GM18873 (cell line): ENCODE measurements at regions not wholly inside any gene's neighbourhood (a gene's known extent, or its start where the extent isn't known, plus 50 kb on each side); places are given as distances from the start of the nearest gene placed in this dataset.
"Not testable (repeated sequence)": the region's sequence is repeated elsewhere in the genome, so short reads cannot be mapped to it uniquely, and the experiment has no call there.

ENCODE experiments used
- ATAC-seq: cut with Tn5 transposase; IDR thresholded peaks from one replicate; pipeline ENCODE4 v1.9.1; 2021; ENCODE audit warnings: mild to moderate bottlenecking, moderate library complexity, moderate number of reproducible peaks; ENCODE audit not compliant: unreplicated experiment, low FRiP score

DNA sequence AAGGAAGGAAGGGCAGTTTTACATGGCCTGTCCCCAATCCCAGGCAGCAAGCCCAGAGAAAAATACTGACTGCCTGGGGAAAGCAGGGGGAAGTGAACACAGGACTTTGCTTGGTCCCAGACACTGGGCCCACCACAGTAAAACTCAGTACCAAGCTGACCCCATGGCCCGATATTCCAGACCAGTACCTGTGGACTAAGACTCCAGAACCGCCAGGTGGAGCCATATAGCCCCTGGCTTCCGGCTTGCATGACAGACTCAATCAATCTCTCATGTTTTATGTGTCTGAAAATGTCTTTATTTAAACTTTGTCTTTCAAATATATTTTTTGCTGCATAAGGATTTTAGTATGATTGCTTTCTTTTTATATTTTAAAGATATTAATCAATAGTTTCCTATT is 767.9 kb upstream of the SLITRK6 start:
- ATAC-seq: no peak

DNA sequence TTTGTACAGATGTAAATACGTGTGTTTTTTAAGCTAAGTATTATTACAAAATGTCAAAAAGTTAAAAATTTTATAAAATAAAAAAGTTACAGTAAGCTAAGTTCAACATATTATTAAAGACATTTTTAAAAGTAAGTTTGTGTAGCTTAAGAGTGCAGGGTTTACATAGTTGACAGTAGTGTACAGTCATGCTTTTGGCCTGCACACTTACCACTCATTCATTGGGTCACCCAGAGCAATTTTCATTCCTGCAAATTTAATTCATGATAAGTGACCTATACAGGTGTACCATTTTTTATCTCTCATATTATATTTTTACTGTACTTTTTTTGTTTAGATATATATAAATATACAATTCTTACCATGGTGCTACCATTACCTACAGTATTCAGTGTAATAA is 769.9 kb upstream of the SLITRK6 start:
- ATAC-seq: no peak

DNA sequence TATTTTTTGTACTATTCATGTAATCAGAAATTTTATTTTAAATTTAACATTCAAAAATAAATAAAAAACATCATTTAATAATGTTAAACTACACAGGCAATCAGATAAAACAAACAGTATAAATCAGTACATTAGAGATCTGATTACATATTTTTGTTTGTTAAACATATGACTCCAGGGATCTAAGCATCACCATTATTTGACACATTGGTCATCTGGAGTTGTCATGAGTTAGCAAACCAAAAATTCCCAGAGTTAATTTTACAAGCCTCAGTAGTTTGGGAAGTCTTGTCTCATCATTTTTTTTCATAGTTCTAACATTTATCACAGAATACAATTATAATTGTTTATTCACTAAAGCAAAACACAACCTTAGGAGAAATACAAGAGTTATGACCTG is 770.8 kb upstream of the SLITRK6 start:
- ATAC-seq: no peak

- ATAC-seq: no peak
Observed at GRCh38 chr13:86572115-86572514, 772.9 kb upstream of the SLITRK6 start.

- ATAC-seq: no peak
Observed at GRCh38 chr13:86579662-86580061, 780.4 kb upstream of the SLITRK6 start.

GRCh38 chr13:86581706-86582105 is 782.5 kb upstream of the SLITRK6 start:
- ATAC-seq: no peak

DNA sequence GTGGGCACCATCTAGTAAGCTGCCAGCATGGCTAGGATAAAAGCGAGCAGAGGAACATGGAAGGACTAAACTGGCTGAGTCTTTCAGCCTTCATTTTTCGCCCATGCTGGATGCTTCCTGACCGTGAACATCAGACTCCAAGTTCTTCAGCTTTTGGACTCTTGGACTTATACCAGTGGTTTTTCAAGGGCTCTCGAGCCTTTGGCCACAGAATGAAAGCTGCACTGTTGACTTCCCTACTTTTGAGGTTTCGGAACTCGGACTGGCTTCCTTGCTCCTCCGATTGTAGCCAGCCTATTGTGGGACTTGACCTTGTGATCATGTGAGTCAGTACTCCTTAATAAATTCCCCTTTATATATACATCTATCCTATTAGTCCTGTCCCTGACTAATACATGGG is 785.1 kb upstream of the SLITRK6 start:
- ATAC-seq: no peak

GRCh38 chr13:86585835-86586234 is 786.6 kb upstream of the SLITRK6 start:
- no peak for ATAC-seq

DNA sequence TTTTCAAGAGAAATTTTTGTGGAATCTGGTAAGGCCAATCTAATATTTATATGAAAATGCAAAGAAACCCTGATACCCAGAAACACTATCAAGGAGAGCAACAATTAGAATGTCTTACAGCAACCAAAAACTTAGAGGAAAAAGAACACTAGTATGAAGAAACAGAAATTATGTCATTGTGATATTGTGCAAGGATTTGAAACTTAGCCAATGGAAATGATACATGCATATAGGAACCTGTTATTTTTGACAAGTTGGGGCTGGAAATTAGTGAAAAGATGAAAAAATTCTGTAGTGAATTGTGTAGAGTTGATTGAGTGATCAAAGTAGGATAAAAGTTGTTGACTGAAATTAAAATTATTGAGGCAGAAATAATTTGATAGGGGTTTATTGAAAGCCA is 792.6 kb upstream of the SLITRK6 start:
- no peak for ATAC-seq

- no peak for ATAC-seq
Observed at GRCh38 chr13:86601351-86601750, 802.1 kb upstream of the SLITRK6 start.

DNA sequence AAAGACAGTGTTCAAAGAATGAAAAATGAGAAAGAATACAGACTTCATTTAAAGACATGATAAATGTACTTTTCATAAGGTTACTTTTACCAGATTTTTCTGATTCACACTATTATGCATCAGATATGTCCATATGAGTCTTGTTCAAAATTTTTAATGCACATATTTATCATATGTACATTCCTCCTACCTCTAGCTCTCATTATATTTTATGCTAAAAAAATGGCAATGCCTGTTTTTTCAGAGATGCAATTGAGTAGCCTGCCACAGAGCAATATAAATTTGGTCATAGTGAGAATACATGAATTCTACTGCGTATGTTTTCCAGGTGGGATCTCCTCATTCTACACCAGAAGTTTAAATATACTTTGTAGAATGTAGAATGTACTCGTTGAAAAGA is 807.0 kb upstream of the SLITRK6 start:
- ATAC-seq: no peak

GRCh38 chr13:86608701-86609100 is 809.5 kb upstream of the SLITRK6 start:
- ATAC-seq: no peak

DNA sequence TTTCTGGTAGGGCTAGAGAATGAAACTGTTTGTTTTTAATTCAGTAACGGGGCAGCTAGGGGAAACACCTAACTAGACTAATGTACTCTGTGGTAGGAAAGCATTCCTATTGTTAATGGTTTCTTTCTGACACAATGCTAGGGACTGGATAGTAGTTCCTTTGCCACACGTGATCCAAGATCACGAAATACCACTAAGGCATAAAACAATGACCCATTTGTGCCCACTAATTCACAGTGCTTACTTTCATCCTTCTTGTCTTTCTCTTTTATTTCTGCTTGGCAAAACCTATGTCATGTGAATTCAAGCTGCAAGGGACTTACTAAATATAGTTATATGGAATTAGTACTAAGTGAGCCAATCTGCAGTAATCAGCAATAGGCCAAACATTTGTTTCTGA is 834.1 kb upstream of the SLITRK6 start:
- ATAC-seq: no peak

DNA sequence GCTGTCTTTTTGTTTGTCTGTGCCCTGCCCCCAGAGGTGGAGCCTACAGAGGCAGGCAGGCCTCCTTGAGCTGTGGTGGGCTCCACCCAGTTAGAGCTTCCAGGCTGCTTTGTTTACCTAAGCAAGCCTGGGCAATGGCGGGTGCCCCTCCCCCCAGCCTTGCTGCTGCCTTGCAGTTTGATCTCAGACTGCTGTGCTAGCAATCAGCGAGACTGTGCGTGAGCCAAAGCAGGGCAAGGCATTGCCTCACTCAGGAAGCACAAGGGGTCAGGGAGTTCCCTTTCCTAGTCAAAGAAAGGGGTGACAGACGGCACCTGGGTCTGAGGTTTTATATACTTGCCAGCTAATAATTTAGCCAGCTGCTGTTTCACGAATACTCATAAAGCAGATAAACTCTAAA is 852.0 kb upstream of the SLITRK6 start:
- not testable (repeated sequence) for ATAC-seq

GRCh38 chr13:86653009-86653408 is 853.8 kb upstream of the SLITRK6 start:
- ATAC-seq: no peak

- ATAC-seq: no peak
Observed at GRCh38 chr13:86655561-86655960, 856.3 kb upstream of the SLITRK6 start.

DNA sequence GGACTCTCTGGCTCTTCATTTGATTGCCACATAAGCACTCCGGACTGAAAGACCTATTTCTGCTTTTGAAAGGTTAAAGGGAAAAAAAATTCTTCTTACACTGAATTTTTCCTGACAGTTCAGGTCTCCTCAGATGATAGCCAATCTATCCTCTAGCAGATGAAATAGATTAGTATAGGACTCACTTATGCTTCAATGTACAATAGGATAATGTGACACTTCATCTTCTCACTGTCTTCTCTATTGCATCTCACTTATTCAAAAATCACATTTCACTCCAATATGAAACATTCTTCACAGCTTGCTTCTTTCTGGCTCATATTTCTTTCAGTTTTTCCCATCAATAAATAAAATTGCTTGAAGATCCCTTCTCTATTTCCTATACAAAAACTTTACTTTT is 860.9 kb upstream of the SLITRK6 start:
- no peak for ATAC-seq

DNA sequence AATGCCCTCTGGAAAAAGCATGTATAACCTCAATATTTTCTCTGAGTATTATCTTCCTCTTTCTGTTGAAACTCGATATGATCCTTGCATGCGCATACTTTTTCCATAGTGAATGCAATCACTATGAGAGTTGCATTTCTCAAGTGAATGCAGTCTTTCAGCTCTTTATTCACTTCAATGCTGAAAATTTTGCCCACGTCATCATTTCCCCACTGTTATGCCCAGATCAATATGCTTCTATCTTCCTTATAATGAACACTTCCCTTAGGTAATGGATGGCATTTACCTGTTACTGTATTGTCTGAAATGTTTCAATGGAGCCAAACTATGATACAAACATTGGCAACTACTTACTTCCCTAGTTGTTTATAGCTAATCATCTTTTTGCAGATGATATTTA is 866.6 kb upstream of the SLITRK6 start:
- no peak for ATAC-seq

DNA sequence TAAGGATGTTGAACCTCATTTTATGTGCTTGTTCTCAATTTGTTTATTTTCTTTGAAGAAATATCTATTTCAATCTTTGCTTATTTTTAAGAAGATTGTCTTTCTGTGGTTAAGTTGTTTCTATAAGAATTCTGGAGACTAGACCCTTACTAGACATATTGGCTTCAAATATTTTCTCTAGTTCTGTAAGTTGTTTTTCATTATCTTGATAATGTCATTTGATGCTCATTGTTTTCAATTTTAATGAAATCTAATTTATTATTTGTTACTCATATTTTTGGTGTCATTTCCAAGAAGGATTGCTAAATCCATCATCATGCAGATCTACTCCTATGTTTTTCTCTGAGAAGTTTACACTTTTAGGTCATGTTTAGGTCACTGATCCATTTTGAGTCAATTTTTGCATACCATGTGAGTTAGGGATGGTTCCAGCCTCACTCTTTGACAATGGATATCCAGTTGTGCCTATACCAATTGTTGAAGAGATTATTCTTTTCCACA is 874.8 kb upstream of the SLITRK6 start:
- no peak for ATAC-seq

GRCh38 chr13:86681223-86681622 is 882.0 kb upstream of the SLITRK6 start:
- no peak for ATAC-seq

- ATAC-seq: no peak
Observed at GRCh38 chr13:86684402-86684801, 885.2 kb upstream of the SLITRK6 start.

- no peak for ATAC-seq
Observed at GRCh38 chr13:86689911-86690310, 890.7 kb upstream of the SLITRK6 start.

- ATAC-seq: no peak
Observed at GRCh38 chr13:86692291-86692690, 893.1 kb upstream of the SLITRK6 start.
